ENCODE measurements at regions not wholly inside any gene's neighbourhood (a gene's known extent, or its start where the extent isn't known, plus 50 kb on each side); places are given as distances from the start of the nearest gene placed in this dataset.

- DNase-seq (ENCODE audit: low read depth) = no peak
Observed at GRCh38 chr1:30406996-30407864, 316.2 kb downstream of the MATN1 start.

DNA sequence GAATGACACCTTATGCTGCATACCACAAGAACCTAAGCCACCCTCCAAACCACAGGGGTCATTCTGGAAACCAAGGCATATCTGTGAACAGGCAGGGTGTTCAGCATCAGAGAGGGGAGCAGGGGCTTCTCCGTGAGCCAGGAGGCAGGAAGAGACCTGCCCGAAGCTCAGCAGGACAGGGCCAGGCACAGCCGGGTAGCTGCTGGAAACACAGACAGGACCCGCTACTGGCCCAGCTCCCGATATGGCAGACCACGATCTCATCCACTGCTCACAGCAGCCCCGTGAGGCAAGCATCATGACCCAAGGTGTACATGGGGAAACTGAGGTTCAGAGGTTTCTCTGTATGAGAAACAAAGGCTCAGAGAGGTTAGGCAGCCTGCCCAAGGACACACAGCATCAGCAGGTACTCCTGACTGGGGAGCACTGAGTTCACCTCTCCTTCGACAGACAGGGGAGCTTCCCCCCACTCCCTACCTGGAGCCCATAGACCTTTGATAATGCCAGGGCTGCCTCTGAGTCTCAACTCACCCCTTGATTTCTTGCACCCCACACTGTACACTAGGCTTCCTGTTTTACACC lies 317.7 kb downstream of the MATN1 start:
- no peak for DNase-seq (ENCODE audit: low read depth)

GRCh38 chr1:30405081-30405480 lies 318.3 kb downstream of the MATN1 start:
- DNase-seq (ENCODE audit: low read depth) = no peak

GRCh38 chr1:30404341-30404740 lies 319.0 kb downstream of the MATN1 start:
- no peak for DNase-seq (ENCODE audit: low read depth)

- DNase-seq (ENCODE audit: low read depth) = no peak
Observed at GRCh38 chr1:30403726-30404125, 319.7 kb downstream of the MATN1 start.

GRCh38 chr1:30403061-30403645 lies 320.2 kb downstream of the MATN1 start:
- no peak for DNase-seq (ENCODE audit: low read depth)

DNA sequence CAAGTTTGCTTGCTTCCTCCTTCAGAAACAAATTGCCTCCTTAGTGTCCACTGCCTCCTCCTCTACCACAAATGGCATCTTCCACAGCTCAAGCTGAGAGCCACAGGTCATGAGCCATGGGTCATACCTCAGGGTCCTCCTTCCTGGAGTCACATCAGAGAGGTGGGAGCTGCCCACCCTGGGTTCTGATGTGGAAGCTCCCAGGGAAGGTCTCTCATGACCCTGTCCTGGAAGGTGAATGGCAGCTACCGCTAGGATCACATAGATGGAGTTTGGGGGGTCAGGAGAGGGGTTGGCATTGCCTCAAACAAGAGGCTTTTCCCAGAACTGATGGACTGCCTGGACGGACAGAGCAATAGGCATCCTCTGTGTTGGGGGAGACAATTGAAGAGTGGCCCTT lies 321.4 kb downstream of the MATN1 start:
- DNase-seq (ENCODE audit: low read depth) = no peak

GRCh38 chr1:30400507-30400906 lies 322.9 kb downstream of the MATN1 start:
- no peak for DNase-seq (ENCODE audit: low read depth)

GRCh38 chr1:30399026-30399425 lies 324.4 kb downstream of the MATN1 start:
- no peak for DNase-seq (ENCODE audit: low read depth)

DNA sequence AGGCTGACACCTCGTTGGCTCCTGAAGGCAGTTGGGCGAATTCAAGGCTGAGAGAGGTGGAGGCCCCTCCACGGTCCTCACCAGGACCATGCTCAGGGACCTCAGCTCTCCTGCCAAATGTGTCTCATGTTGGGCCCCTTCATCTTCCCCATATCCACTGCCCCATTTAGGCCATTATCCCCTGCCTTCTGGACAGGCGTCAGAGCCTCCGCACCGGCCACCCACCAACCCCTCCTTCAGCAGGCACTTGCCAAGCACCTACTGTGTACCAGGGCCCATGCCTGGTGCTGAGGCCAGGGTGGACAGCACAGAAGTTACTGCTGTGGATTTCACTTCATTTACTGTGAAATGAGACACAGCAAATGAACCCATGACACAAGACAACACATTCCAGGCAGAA lies 325.8 kb downstream of the MATN1 start:
- no peak for DNase-seq (ENCODE audit: low read depth)

GRCh38 chr1:30395631-30396030 lies 327.8 kb downstream of the MATN1 start:
- DNase-seq (ENCODE audit: low read depth) = peak; percentile 10

DNA sequence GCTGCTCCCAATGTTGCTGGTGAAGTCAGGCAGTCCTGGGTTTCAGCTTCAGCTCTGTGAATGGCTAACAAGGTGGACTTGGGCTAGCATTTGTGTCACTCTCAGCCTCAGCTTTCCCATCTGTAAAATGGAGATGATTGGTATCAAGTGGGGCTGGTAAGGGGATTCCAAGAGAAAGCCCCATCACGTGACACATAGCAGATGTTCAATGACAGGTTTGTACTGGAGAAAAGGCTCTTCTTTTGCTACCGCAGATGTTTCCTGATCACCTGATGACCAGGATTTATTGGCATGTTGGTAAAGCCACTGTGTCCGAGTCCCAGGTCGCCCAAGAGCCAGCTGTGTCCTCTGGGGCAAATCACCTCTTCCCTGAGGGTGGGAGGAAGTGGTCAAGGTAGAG lies 335.0 kb downstream of the MATN1 start:
- DNase-seq (ENCODE audit: low read depth) = no peak

GRCh38 chr1:30386156-30386926 lies 337.0 kb downstream of the MATN1 start:
- DNase-seq (ENCODE audit: low read depth) = no peak

GRCh38 chr1:30385246-30385995 lies 338.0 kb downstream of the MATN1 start:
- no peak for DNase-seq (ENCODE audit: low read depth)

DNA sequence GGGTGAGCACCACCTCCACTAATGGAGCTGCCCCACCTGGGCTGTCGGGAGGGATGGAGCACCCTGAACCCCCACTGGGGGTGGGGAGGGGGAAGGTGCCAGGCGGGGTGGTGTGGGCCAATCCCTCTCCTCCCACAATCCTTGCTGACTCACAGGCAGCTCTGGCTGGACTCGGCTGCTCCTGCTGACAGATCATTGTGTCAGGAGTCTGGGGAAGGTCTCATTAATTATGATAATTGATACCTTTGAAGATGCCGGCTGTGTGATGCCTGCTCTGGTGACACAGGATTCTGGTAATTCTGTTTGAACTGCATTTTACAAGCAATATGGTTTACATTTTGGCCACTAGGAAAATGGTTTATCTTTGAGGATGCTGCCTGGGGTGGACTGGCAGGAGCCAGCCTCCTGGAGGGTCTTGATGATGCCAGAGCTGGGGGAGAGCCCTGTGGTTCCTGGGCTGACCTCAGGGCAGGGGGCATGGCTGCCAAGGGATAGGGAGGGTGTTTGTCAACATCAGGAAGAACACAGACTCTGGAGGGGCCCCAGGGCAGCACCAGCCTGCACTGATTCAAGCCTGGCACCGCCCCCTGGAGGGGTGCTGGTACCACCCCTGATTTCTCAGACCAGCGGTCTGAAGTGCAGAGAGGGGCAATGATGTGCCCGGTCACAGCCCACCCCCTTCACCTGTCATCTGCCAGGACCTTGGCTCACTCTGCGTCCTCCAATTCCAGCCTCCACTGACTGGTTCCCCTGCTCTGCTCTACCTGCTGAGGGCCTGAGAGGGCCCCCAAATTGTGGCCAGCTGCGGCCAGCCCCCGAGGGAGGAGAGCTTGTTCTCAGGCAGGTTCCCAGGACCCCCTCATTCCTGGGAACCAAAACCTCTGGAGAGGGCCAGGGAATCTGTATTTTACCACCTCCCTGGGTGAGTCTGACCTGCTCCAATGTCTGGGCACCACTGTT lies 338.8 kb downstream of the MATN1 start:
- peak; percentile 15 for DNase-seq (ENCODE audit: low read depth)

- no peak for DNase-seq (ENCODE audit: low read depth)
Observed at GRCh38 chr1:30383221-30383711, 340.1 kb downstream of the MATN1 start.

DNA sequence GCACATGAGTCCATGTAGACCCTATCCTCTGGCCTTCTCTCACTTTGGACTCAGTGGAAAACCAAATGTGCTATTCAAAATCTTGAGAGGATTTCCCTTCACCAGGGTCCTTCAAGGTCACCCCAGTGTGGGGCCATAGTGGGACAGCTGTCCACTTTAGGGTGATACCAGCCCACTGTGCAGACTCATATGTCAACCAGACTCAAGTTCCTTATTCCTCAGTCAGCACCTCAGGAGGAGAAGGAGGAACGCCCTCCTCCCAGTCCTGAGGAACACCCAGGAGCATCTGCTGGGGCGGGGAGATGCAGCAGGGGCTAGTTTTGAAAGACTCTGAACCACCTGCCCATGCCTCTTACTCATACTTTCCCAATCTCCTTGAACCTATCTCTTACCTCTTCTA lies 340.9 kb downstream of the MATN1 start:
- DNase-seq (ENCODE audit: low read depth) = no peak

- no peak for DNase-seq (ENCODE audit: low read depth)
Observed at GRCh38 chr1:30381671-30382365, 341.6 kb downstream of the MATN1 start.

- no peak for DNase-seq (ENCODE audit: low read depth)
Observed at GRCh38 chr1:30381266-30381665, 342.1 kb downstream of the MATN1 start.

- no peak for DNase-seq (ENCODE audit: low read depth)
Observed at GRCh38 chr1:30380625-30380984, 342.8 kb downstream of the MATN1 start.
